HepG2 (cell line): ENCODE measurements at regions not wholly inside any gene's neighbourhood (a gene's known extent, or its start where the extent isn't known, plus 50 kb on each side); places are given as distances from the start of the nearest gene placed in this dataset.

Experiments used
- ATAC-seq: fragments of 200-7000 bp; cut with Tn5 transposase; 3 replicates; pipeline ENCODE4 v1.9.1; 2020; ENCODE audit warnings: mild to moderate bottlenecking, moderate library complexity
- BruUV-seq: library from RNA; stranded (reverse); fragments of 400-500 nt; replicated peaks from 2 replicates; lab custom pipeline; 2021; lab: Mats Ljungman, UMichigan
- CTCF ChIA-PET: fragments of 300-600 bp; formaldehyde crosslinking; extraction: SDS; loops from one replicate; lab custom pipeline; 2021; ENCODE audit warnings: low total read pairs, inconsistent platforms, low intra/inter-chr PET ratio; lab: Yijun Ruan, JAX
- POLR2A ChIA-PET: fragments of 350-600 bp; sonication (Branson Sonifier 250); formaldehyde crosslinking; loops from one replicate; lab custom pipeline; 2020; ENCODE audit warnings: antibody characterized with exemption, inconsistent platforms; lab: Yijun Ruan, JAX
- DNase-seq: peaks from one replicate; pipeline ENCODE4 v3.0.0-alpha.2; 2015; ENCODE audit warnings: low spot score
- FAIRE-seq: peaks from 3 replicates; lab custom pipeline; 2011; peaks lifted over from hg19 to GRCh38; lab: Jason Lieb, UNC
- H2AFZ ChIP-seq: one replicate; pipeline ENCODE4 v1.6.1; 2011; ENCODE audit warnings: low read length, inconsistent platforms
- H3K27ac ChIP-seq: fragments of 300-600 bp; 3 replicates; pipeline ENCODE4 v1.8.0; 2011; ENCODE audit warnings: mixed run types, mild to moderate bottlenecking, mixed read lengths, low read length, inconsistent platforms; ENCODE audit not compliant: insufficient read depth; ENCODE audit errors: extremely low read length
- H3K27me3 ChIP-seq, 2 experiments: fragments of 200-600 bp in 1 of 2; 2 replicates in 1 of 2; 3 replicates in 1 of 2; pipeline versions ENCODE4 v1.6.0 to v1.8.0; 2011; ENCODE audit warnings: low read length in 2 of 2, mild to moderate bottlenecking in 2 of 2, moderate library complexity in 2 of 2, inconsistent platforms in 1 of 2; ENCODE audit not compliant: insufficient read depth in 2 of 2, control insufficient read depth in 1 of 2
- H3K36me3 ChIP-seq, 2 experiments: fragments of 200-600 bp in 1 of 2; replicated peaks in 1 of 2; 2 replicates in 1 of 2; 3 replicates in 1 of 2; pipeline versions ENCODE4 v1.5.1 to v1.8.0; 2011; ENCODE audit warnings: low read length in 2 of 2, inconsistent platforms in 1 of 2; ENCODE audit not compliant: insufficient read depth in 2 of 2, control insufficient read depth in 1 of 2
- H3K4me1 ChIP-seq: 2 replicates; pipeline ENCODE4 v1.5.1; 2012; ENCODE audit warnings: low read length, inconsistent platforms; ENCODE audit not compliant: insufficient read depth
- H3K4me2 ChIP-seq: 2 replicates; pipeline ENCODE4 v1.6.0; 2011; ENCODE audit warnings: low read depth, low read length, inconsistent platforms
- H3K4me3 ChIP-seq, 3 experiments: fragments of 200-600 bp in 1 of 3; sonication (generic), shearing (Covaris generic) in 1 of 3; replicated peaks in 1 of 3; 2 replicates each; pipeline ENCODE4 v1.5.1; 2011 to 2016; ENCODE audit warnings: low read length in 3 of 3, inconsistent platforms in 2 of 3, low read depth in 2 of 3, mild to moderate bottlenecking in 2 of 3, control low read depth in 1 of 3, mixed read lengths in 1 of 3; ENCODE audit not compliant: insufficient read depth in 1 of 3
- H3K79me2 ChIP-seq: one replicate; pipeline ENCODE4 v1.6.1; 2011; ENCODE audit warnings: low read length, inconsistent platforms; ENCODE audit not compliant: insufficient read depth
- H3K9ac ChIP-seq: 2 replicates; pipeline ENCODE4 v1.6.0; 2011; ENCODE audit warnings: mild to moderate bottlenecking, low read depth, low read length, inconsistent platforms; ENCODE audit not compliant: insufficient read depth
- H3K9me3 ChIP-seq: 2 replicates; pipeline ENCODE4 v1.5.1; 2012; ENCODE audit warnings: mild to moderate bottlenecking, low read length
- H4K20me1 ChIP-seq: 2 replicates; pipeline ENCODE4 v1.6.0; 2011; ENCODE audit warnings: inconsistent platforms, mild to moderate bottlenecking, low read length, moderate library complexity; ENCODE audit not compliant: insufficient read depth
- ELF3 ChIP-seq: IDR thresholded peaks from 2 replicates; pipeline ENCODE4 v1.6.1; 2016; ENCODE audit warnings: missing genetic modification reagents, missing compliant biosample characterization
- HDAC2 ChIP-seq: sonication (generic); formaldehyde crosslinking; IDR thresholded peaks from 2 replicates; pipeline ENCODE4 v1.4.0; 2020; ENCODE audit warnings: missing genetic modification reagents
- HNRNPL ChIP-seq: fragments of 200-400 bp; formaldehyde crosslinking; IDR thresholded peaks from 2 replicates; pipeline ENCODE4 v1.6.1; 2017; ENCODE audit warnings: mild to moderate bottlenecking, low read depth, low read length
- MLLT10 ChIP-seq: sonication (generic); formaldehyde crosslinking; IDR thresholded peaks from 2 replicates; pipeline ENCODE4 v1.4.0; 2020; ENCODE audit warnings: missing genetic modification reagents
- MTF1 ChIP-seq: sonication (generic); formaldehyde crosslinking; IDR thresholded peaks from 2 replicates; pipeline ENCODE4 v1.5.0; 2020; ENCODE audit warnings: missing genetic modification reagents
- MYNN ChIP-seq: sonication (generic); formaldehyde crosslinking; IDR thresholded peaks from 2 replicates; pipeline ENCODE4 v1.4.0; 2020; ENCODE audit warnings: mild to moderate bottlenecking, low read depth, missing genetic modification reagents
- NCOR1 ChIP-seq: fragments of 200-600 bp; sonication (generic); IDR thresholded peaks from 2 replicates; pipeline ENCODE4 v1.7.0; 2017; ENCODE audit warnings: antibody characterized with exemption, low read length, borderline replicate concordance
- ZNF264 ChIP-seq: sonication (generic); formaldehyde crosslinking; IDR thresholded peaks from 2 replicates; pipeline ENCODE4 v1.4.0; 2020; ENCODE audit warnings: missing genetic modification reagents
- ZNF556 ChIP-seq: sonication (generic); formaldehyde crosslinking; IDR thresholded peaks from 2 replicates; pipeline ENCODE4 v1.4.0; 2020; ENCODE audit warnings: mild to moderate bottlenecking, missing genetic modification reagents, borderline replicate concordance
- WGBS: methylation state at CpG from one replicate; pipeline ENCODE4 v1.1.6; 2017; ENCODE audit warnings: low lambda C conversion rate; 5-methylcytosine and 5-hydroxymethylcytosine counted together
- in situ Hi-C: cut with HindIII; loops from 2 replicates; pipeline ENCODE4 v1.10.0; 2017; ENCODE audit warnings: low pct_unique_long_range_greater_than_20kb; ENCODE audit not compliant: extremely low pct_ligation_motif_present
- intact Hi-C: fragments of 100-400 bp; cut with micrococcal nuclease; formaldehyde crosslinking; loops from one replicate; pipeline ENCODE4 v1.10.0; 2022; ENCODE audit not compliant: unreplicated experiment
- TF ChIP-seq, protein P1 (sequence below): sonication (generic); formaldehyde crosslinking; IDR thresholded peaks from 2 replicates; pipeline ENCODE4 v1.5.0; 2020; ENCODE audit warnings: missing genetic modification reagents
- TF ChIP-seq, protein P2 (sequence below): sonication (generic); formaldehyde crosslinking; IDR thresholded peaks from 2 replicates; pipeline ENCODE4 v1.5.0; 2020; ENCODE audit warnings: missing genetic modification reagents
- TF ChIP-seq, protein P3 (sequence below): sonication (generic); formaldehyde crosslinking; IDR thresholded peaks from 2 replicates; pipeline ENCODE4 v1.4.0; 2020; ENCODE audit warnings: missing genetic modification reagents, borderline replicate concordance

DNA sequence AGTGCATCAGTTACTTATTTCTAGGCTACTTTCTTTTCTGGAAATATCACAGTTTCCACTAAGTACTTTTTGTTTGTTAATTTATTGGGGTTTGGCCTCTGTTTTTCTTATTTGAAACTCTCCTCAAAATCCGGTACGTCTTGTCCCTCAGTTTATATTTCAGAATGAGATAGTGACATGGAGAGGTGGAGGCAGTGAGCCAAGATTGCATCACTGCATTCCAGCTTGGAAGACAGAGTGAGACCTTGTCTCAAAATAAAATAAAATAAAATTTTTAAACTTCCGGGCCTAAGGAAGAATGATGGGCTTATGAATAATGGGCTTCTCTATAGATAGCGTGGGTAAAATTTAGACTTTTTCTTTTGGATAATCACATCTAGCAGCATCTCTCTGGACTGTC is 567.8 kb downstream of the TRIML1 start (continued):
- TF ChIP-seq, protein P1, sequence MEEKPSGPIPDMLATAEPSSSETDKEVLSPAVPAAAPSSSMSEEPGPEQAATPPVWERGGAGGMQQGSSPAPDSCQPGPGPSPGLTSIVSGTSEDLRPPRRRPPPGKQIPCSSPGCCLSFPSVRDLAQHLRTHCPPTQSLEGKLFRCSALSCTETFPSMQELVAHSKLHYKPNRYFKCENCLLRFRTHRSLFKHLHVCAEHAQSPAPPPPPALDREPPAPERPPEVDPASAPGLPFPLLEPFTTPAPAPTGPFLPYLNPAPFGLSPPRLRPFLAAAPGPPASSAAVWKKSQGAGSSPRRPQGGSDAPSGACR = no peak
- no peak for TF ChIP-seq ZNF556 (CRISPR knock-in tag)
- TF ChIP-seq, all 625 proteins: peak for 0

DNA sequence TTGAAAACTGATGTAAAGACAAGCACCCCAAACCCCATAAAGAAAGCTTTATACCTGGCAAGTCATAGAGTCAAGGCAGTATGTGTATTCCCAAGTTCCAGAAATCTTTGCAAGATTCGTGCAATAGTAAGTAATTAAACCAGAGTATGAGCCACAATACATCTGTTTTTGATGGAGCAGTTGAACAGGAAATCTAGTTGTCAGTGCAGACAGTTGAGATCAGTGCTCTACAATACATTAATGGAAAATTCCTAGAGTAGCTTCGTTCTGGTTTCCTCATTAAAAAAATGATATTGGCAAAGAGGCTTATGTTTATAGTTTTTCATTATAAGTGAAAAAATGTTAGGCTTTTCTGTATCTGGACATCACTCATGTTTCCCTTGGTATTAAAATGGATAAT is 575.3 kb downstream of the TRIML1 start:
- Histone ChIP-seq H3K27ac (no peak overlapping the region), H3K4me2 (no peak overlapping the region), H3K36me3 (no peaks in the 10 kb centered on the region), H4K20me1 (no peaks in the 10 kb centered on the region), H3K9me3 (no peaks in the 10 kb centered on the region), H3K27me3 (no peaks in the 10 kb centered on the region; a peak in 2 of 5 replicates), H3K4me3 (no peak overlapping the region), H3K79me2 (no peaks in the 10 kb centered on the region), H3K4me1 (no peaks in the 10 kb centered on the region), H2AFZ (no peak overlapping the region), H3K9ac (no peak overlapping the region)
- in situ Hi-C loops = no loop called here
- ATAC-seq (no peak), FAIRE-seq (no peak), DNase-seq (no peak)
- POLR2A ChIA-PET = no interaction called here
- CTCF ChIA-PET = no interaction called here
- intact Hi-C loops = no loop called here
- TF ChIP-seq MYNN (CRISPR knock-in tag) = no peak
- TF ChIP-seq HNRNPL = no peak
- TF ChIP-seq, protein P2, sequence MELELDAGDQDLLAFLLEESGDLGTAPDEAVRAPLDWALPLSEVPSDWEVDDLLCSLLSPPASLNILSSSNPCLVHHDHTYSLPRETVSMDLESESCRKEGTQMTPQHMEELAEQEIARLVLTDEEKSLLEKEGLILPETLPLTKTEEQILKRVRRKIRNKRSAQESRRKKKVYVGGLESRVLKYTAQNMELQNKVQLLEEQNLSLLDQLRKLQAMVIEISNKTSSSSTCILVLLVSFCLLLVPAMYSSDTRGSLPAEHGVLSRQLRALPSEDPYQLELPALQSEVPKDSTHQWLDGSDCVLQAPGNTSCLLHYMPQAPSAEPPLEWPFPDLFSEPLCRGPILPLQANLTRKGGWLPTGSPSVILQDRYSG (CRISPR knock-in tag) = no peak
- TF ChIP-seq ELF3 (CRISPR knock-in tag) = no peak
- no peak for TF ChIP-seq ZNF264 (CRISPR knock-in tag)
- TF ChIP-seq, protein P3, sequence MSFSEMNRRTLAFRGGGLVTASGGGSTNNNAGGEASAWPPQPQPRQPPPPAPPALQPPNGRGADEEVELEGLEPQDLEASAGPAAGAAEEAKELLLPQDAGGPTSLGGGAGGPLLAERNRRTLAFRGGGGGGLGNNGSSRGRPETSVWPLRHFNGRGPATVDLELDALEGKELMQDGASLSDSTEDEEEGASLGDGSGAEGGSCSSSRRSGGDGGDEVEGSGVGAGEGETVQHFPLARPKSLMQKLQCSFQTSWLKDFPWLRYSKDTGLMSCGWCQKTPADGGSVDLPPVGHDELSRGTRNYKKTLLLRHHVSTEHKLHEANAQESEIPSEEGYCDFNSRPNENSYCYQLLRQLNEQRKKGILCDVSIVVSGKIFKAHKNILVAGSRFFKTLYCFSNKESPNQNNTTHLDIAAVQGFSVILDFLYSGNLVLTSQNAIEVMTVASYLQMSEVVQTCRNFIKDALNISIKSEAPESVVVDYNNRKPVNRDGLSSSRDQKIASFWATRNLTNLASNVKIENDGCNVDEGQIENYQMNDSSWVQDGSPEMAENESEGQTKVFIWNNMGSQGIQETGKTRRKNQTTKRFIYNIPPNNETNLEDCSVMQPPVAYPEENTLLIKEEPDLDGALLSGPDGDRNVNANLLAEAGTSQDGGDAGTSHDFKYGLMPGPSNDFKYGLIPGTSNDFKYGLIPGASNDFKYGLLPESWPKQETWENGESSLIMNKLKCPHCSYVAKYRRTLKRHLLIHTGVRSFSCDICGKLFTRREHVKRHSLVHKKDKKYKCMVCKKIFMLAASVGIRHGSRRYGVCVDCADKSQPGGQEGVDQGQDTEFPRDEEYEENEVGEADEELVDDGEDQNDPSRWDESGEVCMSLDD (CRISPR knock-in tag) = no peak
- TF ChIP-seq NCOR1 = no peak
- no peak for TF ChIP-seq MTF1 (CRISPR knock-in tag)
- no peak for TF ChIP-seq MLLT10 (CRISPR knock-in tag)
- no peak for TF ChIP-seq HDAC2
- WGBS = 0% methylated on average over 2 of the region's 2 CpGs
- no TSS peak for BruUV-seq
